ENCODE measurements at regions not wholly inside any gene's neighbourhood (a gene's known extent, or its start where the extent isn't known, plus 50 kb on each side); places are given as distances from the start of the nearest gene placed in this dataset.

DNA sequence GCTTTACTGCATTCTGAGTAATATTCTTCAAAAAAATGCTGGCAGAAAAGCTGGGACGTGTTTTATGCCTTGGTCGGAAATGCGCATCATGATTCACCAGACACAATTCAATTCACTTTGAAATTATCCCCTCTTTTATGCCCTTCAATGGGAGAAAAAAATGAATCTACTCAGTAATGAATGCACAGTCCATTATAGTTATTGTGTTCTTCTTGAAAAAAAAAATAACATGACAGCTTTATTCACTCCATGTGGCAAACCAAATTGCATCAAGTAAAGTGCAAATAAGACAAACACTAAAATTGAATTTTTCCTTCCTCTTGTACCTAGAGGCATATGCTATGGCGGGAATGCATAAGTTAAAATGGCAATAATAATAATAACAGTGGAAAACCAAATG lies 159.4 kb upstream of the IFNG-AS1 start:
- Mint-ChIP-seq H3K27me3 (ENCODE audit: low read depth) (no peaks in the 10 kb centered on the region), H3K36me3 (ENCODE audit: low read depth) (no peaks in the 10 kb centered on the region), H3K4me3 (no peak overlapping the region), H3K9me3 (no peaks in the 10 kb centered on the region), H3K27ac (no peak overlapping the region), H3K4me1 (peaks cover 26% of the 10 kb centered on the region)
- TF ChIP-seq CTCF (IDR thresholded peaks at IDR 0.05; ENCODE audit: unreplicated experiment in 3 of 3) = no peak

GRCh38 chr12:67832155-67832554 lies 157.1 kb upstream of the IFNG-AS1 start:
- Mint-ChIP-seq H3K4me1 (peaks cover 19% of the 10 kb centered on the region), H3K27ac (no peak overlapping the region), H3K9me3 (peaks cover 11% of the 10 kb centered on the region), H3K27me3 (ENCODE audit: low read depth) (no peaks in the 10 kb centered on the region), H3K36me3 (ENCODE audit: low read depth) (no peaks in the 10 kb centered on the region), H3K4me3 (no peak overlapping the region)
- TF ChIP-seq CTCF (IDR thresholded peaks at IDR 0.05; ENCODE audit: unreplicated experiment in 3 of 3) = no peak

DNA sequence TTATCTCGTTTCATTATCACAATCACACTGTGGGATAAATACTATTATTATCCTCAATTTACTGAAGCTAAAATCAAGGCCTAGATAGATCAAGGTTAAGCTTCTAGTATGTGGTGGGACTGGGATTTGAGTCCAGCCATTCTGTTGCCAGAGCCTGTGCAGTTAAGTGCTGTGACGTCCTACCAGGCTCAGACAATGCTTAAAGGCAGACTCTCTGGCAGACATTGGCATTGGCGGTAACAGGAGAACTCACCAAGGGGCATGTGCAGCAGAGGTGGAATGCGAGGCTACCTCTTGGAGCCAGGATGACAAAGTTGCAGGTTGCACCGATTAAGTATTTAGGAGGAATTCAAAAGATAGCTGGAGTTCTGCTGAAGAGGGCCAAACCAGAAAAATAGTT lies 155.6 kb upstream of the IFNG-AS1 start:
- no peak for TF ChIP-seq CTCF (IDR thresholded peaks at IDR 0.05; ENCODE audit: unreplicated experiment in 3 of 3)
- Mint-ChIP-seq H3K36me3 (ENCODE audit: low read depth) (no peaks in the 10 kb centered on the region), H3K4me1 (peaks cover 14% of the 10 kb centered on the region), H3K9me3 (peaks cover 18% of the 10 kb centered on the region), H3K27me3 (ENCODE audit: low read depth) (no peaks in the 10 kb centered on the region), H3K4me3 (no peak overlapping the region), H3K27ac (no peak overlapping the region)

- no peak for TF ChIP-seq CTCF (IDR thresholded peaks at IDR 0.05; ENCODE audit: unreplicated experiment in 3 of 3)
- Mint-ChIP-seq H3K36me3 (ENCODE audit: low read depth) (no peaks in the 10 kb centered on the region), H3K4me1 (peaks cover 9% of the 10 kb centered on the region), H3K27ac (peak overlapping the region in 1 of 3 experiments; percentile 49), H3K9me3 (peaks cover 31% of the 10 kb centered on the region), H3K4me3 (no peak overlapping the region), H3K27me3 (ENCODE audit: low read depth) (peaks cover 3% of the 10 kb centered on the region)
Observed at GRCh38 chr12:67837876-67838275, 151.4 kb upstream of the IFNG-AS1 start.

- TF ChIP-seq CTCF (IDR thresholded peaks at IDR 0.05; ENCODE audit: unreplicated experiment in 3 of 3) = no peak
- peaks cover 23% of the 10 kb centered on the region for H3K9me3 Mint-ChIP-seq
- H3K27ac Mint-ChIP-seq = no peak overlapping the region
- H3K4me1 Mint-ChIP-seq = peaks cover 9% of the 10 kb centered on the region
- H3K27me3 Mint-ChIP-seq (ENCODE audit: low read depth) = peaks cover 3% of the 10 kb centered on the region
- no peak overlapping the region for H3K4me3 Mint-ChIP-seq
- no peaks in the 10 kb centered on the region for H3K36me3 Mint-ChIP-seq (ENCODE audit: low read depth)
Observed at GRCh38 chr12:67842124-67842523, 147.1 kb upstream of the IFNG-AS1 start.

GRCh38 chr12:67843257-67843656 lies 146.0 kb upstream of the IFNG-AS1 start:
- no peak overlapping the region for H3K4me3 Mint-ChIP-seq

More at GRCh38 chr12:67843257-67843656, 146.0 kb upstream of the IFNG-AS1 start:
- Mint-ChIP-seq H3K4me1 (no peaks in the 10 kb centered on the region), H3K27ac (no peak overlapping the region), H3K9me3 (peaks cover 17% of the 10 kb centered on the region), H3K36me3 (ENCODE audit: low read depth) (no peaks in the 10 kb centered on the region), H3K27me3 (ENCODE audit: low read depth) (peaks cover 3% of the 10 kb centered on the region)
- no peak for TF ChIP-seq CTCF (IDR thresholded peaks at IDR 0.05; ENCODE audit: unreplicated experiment in 3 of 3)
